Right hindlimb (tissue), 1 donor: ENCODE measurements at regions not wholly inside any gene's neighbourhood (a gene's known extent, or its start where the extent isn't known, plus 50 kb on each side); places are given as distances from the start of the nearest gene placed in this dataset.
"Not testable (repeated sequence)": the region's sequence is repeated elsewhere in the genome, so short reads cannot be mapped to it uniquely, and the experiment has no call there.

Source experiments
- DNase-seq: peaks from one replicate; pipeline ENCODE4 v3.0.0-alpha.2; 2018

- no peak for DNase-seq
Observed at GRCh38 chr6:79391480-79391879, 145.8 kb downstream of the LCA5 start.

- DNase-seq = no peak
Observed at GRCh38 chr6:79385893-79386292, 151.3 kb downstream of the LCA5 start.

- DNase-seq = no peak
Observed at GRCh38 chr6:79385333-79385732, 150.9 kb upstream of the HMGN3 start.

GRCh38 chr6:79384845-79385244 lies 150.4 kb upstream of the HMGN3 start:
- no peak for DNase-seq

- no peak for DNase-seq
Observed at GRCh38 chr6:79378957-79379356, 144.5 kb upstream of the HMGN3 start.

GRCh38 chr6:79377888-79378348 lies 143.4 kb upstream of the HMGN3 start:
- DNase-seq = no peak

- DNase-seq = no peak
Observed at GRCh38 chr6:79377047-79377446, 142.6 kb upstream of the HMGN3 start.

GRCh38 chr6:79375635-79376337 lies 141.3 kb upstream of the HMGN3 start:
- no peak for DNase-seq

- no peak for DNase-seq
Observed at GRCh38 chr6:79374308-79374707, 139.8 kb upstream of the HMGN3 start.

GRCh38 chr6:79373880-79374279 lies 139.4 kb upstream of the HMGN3 start:
- no peak for DNase-seq

GRCh38 chr6:79373246-79373645 lies 138.8 kb upstream of the HMGN3 start:
- DNase-seq = no peak

- DNase-seq = no peak
Observed at GRCh38 chr6:79372757-79373156, 138.3 kb upstream of the HMGN3 start.

- DNase-seq = no peak
Observed at GRCh38 chr6:79369026-79369425, 134.5 kb upstream of the HMGN3 start.

- not testable (repeated sequence) for DNase-seq
Observed at GRCh38 chr6:79363441-79363840, 129.0 kb upstream of the HMGN3 start.

- DNase-seq = not testable (repeated sequence)
Observed at GRCh38 chr6:79361074-79361473, 126.6 kb upstream of the HMGN3 start.

GRCh38 chr6:79353226-79353625 lies 118.7 kb upstream of the HMGN3 start:
- DNase-seq = no peak

GRCh38 chr6:79338493-79338892 lies 104.0 kb upstream of the HMGN3 start:
- no peak for DNase-seq

GRCh38 chr6:79335133-79335674 lies 100.7 kb upstream of the HMGN3 start:
- DNase-seq = no peak

GRCh38 chr6:79334674-79335073 lies 100.2 kb upstream of the HMGN3 start:
- DNase-seq = no peak

- no peak for DNase-seq
Observed at GRCh38 chr6:79330704-79331103, 96.2 kb upstream of the HMGN3 start.

- DNase-seq = no peak
Observed at GRCh38 chr6:79313254-79313653, 78.8 kb upstream of the HMGN3 start.

- DNase-seq = no peak
Observed at GRCh38 chr6:79307321-79308036, 73.0 kb upstream of the HMGN3 start.

- DNase-seq = no peak
Observed at GRCh38 chr6:79305020-79305419, 70.5 kb upstream of the HMGN3 start.

GRCh38 chr6:79302341-79302740 lies 67.9 kb upstream of the HMGN3 start:
- no peak for DNase-seq
